ENCODE measurements at regions not wholly inside any gene's neighbourhood (a gene's known extent, or its start where the extent isn't known, plus 50 kb on each side); places are given as distances from the start of the nearest gene placed in this dataset.

- H3K4me3 ChIP-seq: no peak overlapping the region
- no peaks in the 10 kb centered on the region for H3K9me3 ChIP-seq
- H3K27ac ChIP-seq: no peak overlapping the region
- 35 to 59% methylated on average over 2 to 3 of the region's 3 CpGs for WGBS, 2 donors (ENCODE audit: low coverage in 1 of 2)
- ATAC-seq: no peak
- no peaks in the 10 kb centered on the region for H3K27me3 ChIP-seq
- H3K4me1 ChIP-seq: no peaks in the 10 kb centered on the region
- TF ChIP-seq POLR2AphosphoS5 (IDR thresholded peaks at IDR 0.05) (no peak), CTCF (IDR thresholded peaks at IDR 0.05) (no peak), POLR2A (IDR thresholded peaks at IDR 0.05) (no peak), EP300 (IDR thresholded peaks at IDR 0.05) (no peak)
- no peaks in the 10 kb centered on the region for H3K36me3 ChIP-seq
These were observed 110.7 kb upstream of the CNTN4 start for GRCh38 chr3:1987980-1988379.

- H3K4me1 ChIP-seq: no peaks in the 10 kb centered on the region
- no peak overlapping the region for H3K27ac ChIP-seq
- no peaks in the 10 kb centered on the region for H3K9me3 ChIP-seq
- TF ChIP-seq POLR2A (IDR thresholded peaks at IDR 0.05) (no peak), CTCF (IDR thresholded peaks at IDR 0.05) (no peak), EP300 (IDR thresholded peaks at IDR 0.05) (no peak)
- ATAC-seq: no peak
- no peak overlapping the region for H3K4me3 ChIP-seq
- no peaks in the 10 kb centered on the region for H3K36me3 ChIP-seq
- no peaks in the 10 kb centered on the region for H3K27me3 ChIP-seq
- WGBS, 2 donors (ENCODE audit: low coverage in 1 of 2): 90 to 93% methylated on average over 1 of the region's 1 CpG
These were observed 99.9 kb upstream of the CNTN4 start for GRCh38 chr3:1998739-1999138.

- Histone ChIP-seq H3K27me3 (no peaks in the 10 kb centered on the region), H3K9me3 (no peaks in the 10 kb centered on the region), H3K4me3 (no peak overlapping the region), H3K4me1 (no peaks in the 10 kb centered on the region), H3K27ac (no peak overlapping the region), H3K36me3 (no peaks in the 10 kb centered on the region)
- no peak for ATAC-seq
- TF ChIP-seq POLR2A (IDR thresholded peaks at IDR 0.05): no peak
- TF ChIP-seq CTCF (IDR thresholded peaks at IDR 0.05): no peak
- TF ChIP-seq EP300 (IDR thresholded peaks at IDR 0.05): no peak
- no peak for TF ChIP-seq POLR2AphosphoS5 (IDR thresholded peaks at IDR 0.05)
- WGBS, 2 donors (ENCODE audit: low coverage in 1 of 2): 71 to 74% methylated on average over 8 to 9 of the region's 9 CpGs
These were observed 97.2 kb upstream of the CNTN4 start for GRCh38 chr3:2001306-2002108.

GRCh38 chr3:2023959-2024358 is 74.7 kb upstream of the CNTN4 start:
- no peak for TF ChIP-seq POLR2AphosphoS5 (IDR thresholded peaks at IDR 0.05)
- no peak for TF ChIP-seq CTCF (IDR thresholded peaks at IDR 0.05)
- TF ChIP-seq EP300 (IDR thresholded peaks at IDR 0.05): no peak
- no peak for TF ChIP-seq POLR2A (IDR thresholded peaks at IDR 0.05)
- Histone ChIP-seq H3K36me3 (no peaks in the 10 kb centered on the region), H3K4me1 (no peaks in the 10 kb centered on the region), H3K9me3 (no peaks in the 10 kb centered on the region), H3K27me3 (no peaks in the 10 kb centered on the region), H3K27ac (no peak overlapping the region), H3K4me3 (no peak overlapping the region)
- no peak for ATAC-seq
- 72 to 75% methylated on average over 3 of the region's 3 CpGs for WGBS, 2 donors (ENCODE audit: low coverage in 1 of 2)

- no peak for TF ChIP-seq CTCF (IDR thresholded peaks at IDR 0.05)
- TF ChIP-seq EP300 (IDR thresholded peaks at IDR 0.05): no peak
- no peak for TF ChIP-seq POLR2A (IDR thresholded peaks at IDR 0.05)
- TF ChIP-seq POLR2AphosphoS5 (IDR thresholded peaks at IDR 0.05): no peak
- Histone ChIP-seq H3K9me3 (no peaks in the 10 kb centered on the region), H3K4me1 (no peaks in the 10 kb centered on the region), H3K27ac (no peak overlapping the region), H3K36me3 (no peaks in the 10 kb centered on the region), H3K27me3 (no peaks in the 10 kb centered on the region), H3K4me3 (no peak overlapping the region)
- no peak for ATAC-seq
- 63 to 66% methylated on average over 4 of the region's 4 CpGs for WGBS, 2 donors (ENCODE audit: low coverage in 1 of 2)
These were observed 74.0 kb upstream of the CNTN4 start for GRCh38 chr3:2024713-2025112.

Data from gastroesophageal sphincter (tissue), 4 donors.